ENCODE measurements at regions not wholly inside any gene's neighbourhood (a gene's known extent, or its start where the extent isn't known, plus 50 kb on each side); places are given as distances from the start of the nearest gene placed in this dataset.

- H4K20me1 ChIP-seq (ENCODE audit: insufficient read depth): no peaks in the 10 kb centered on the region
- no peaks in the 10 kb centered on the region for H3K9me3 ChIP-seq (ENCODE audit: low read length)
- no peak overlapping the region for H3K9ac ChIP-seq (ENCODE audit: low read length)
- no peak overlapping the region for H3K27ac ChIP-seq (ENCODE audit: low read length)
- no peak overlapping the region for H2AFZ ChIP-seq (ENCODE audit: low read depth, low read length)
- no peak overlapping the region for H3K4me3 ChIP-seq (ENCODE audit: low read length)
- TF ChIP-seq SMC3 (conservative IDR thresholded peaks at IDR 0.05; ENCODE audit: poor library complexity): no peak
- TF ChIP-seq EZH2 (IDR thresholded peaks at IDR 0.05; ENCODE audit: borderline replicate concordance, insufficient read depth, low read length, poor library complexity, severe bottlenecking): no peak
- H3K27me3 ChIP-seq (ENCODE audit: insufficient read depth, low read depth, low read length): no peaks in the 10 kb centered on the region
- no peak overlapping the region for H3K4me2 ChIP-seq (ENCODE audit: low read length)
- no peaks in the 10 kb centered on the region for H3K36me3 ChIP-seq (ENCODE audit: insufficient read depth, low read length)
- no peaks in the 10 kb centered on the region for H3K79me2 ChIP-seq (replicated peaks; ENCODE audit: insufficient read depth, low read length)
- no peaks in the 10 kb centered on the region for H3F3A ChIP-seq (ENCODE audit: insufficient read depth, low read length, poor library complexity, severe bottlenecking)
- H3K9me2 ChIP-seq (ENCODE audit: insufficient read depth, low read length): no peaks in the 10 kb centered on the region
Observed at GRCh38 chr2:114046866-114047435, 157.1 kb downstream of the ACTR3 start.

- no peaks in the 10 kb centered on the region for H3K36me3 ChIP-seq (ENCODE audit: insufficient read depth, low read length)
- H3K9ac ChIP-seq (ENCODE audit: low read length): no peak overlapping the region
- no peak overlapping the region for H3K27ac ChIP-seq (ENCODE audit: low read length)
- no peak for TF ChIP-seq SMC3 (conservative IDR thresholded peaks at IDR 0.05; ENCODE audit: poor library complexity)
- TF ChIP-seq MXI1 (conservative IDR thresholded peaks at IDR 0.05; ENCODE audit: poor library complexity, severe bottlenecking): no peak
- TF ChIP-seq TAF1 (IDR thresholded peaks at IDR 0.05; ENCODE audit: low read depth): no peak
- TF ChIP-seq EP300 (conservative IDR thresholded peaks at IDR 0.05; ENCODE audit: poor library complexity, severe bottlenecking): no peak
- no peak for TF ChIP-seq EZH2 (IDR thresholded peaks at IDR 0.05; ENCODE audit: borderline replicate concordance, insufficient read depth, low read length, poor library complexity, severe bottlenecking)
- TF ChIP-seq RAD21 (conservative IDR thresholded peaks at IDR 0.05): no peak
- no peak for TF ChIP-seq POLR2AphosphoS5 (IDR thresholded peaks at IDR 0.05)
- TF ChIP-seq, protein P1, sequence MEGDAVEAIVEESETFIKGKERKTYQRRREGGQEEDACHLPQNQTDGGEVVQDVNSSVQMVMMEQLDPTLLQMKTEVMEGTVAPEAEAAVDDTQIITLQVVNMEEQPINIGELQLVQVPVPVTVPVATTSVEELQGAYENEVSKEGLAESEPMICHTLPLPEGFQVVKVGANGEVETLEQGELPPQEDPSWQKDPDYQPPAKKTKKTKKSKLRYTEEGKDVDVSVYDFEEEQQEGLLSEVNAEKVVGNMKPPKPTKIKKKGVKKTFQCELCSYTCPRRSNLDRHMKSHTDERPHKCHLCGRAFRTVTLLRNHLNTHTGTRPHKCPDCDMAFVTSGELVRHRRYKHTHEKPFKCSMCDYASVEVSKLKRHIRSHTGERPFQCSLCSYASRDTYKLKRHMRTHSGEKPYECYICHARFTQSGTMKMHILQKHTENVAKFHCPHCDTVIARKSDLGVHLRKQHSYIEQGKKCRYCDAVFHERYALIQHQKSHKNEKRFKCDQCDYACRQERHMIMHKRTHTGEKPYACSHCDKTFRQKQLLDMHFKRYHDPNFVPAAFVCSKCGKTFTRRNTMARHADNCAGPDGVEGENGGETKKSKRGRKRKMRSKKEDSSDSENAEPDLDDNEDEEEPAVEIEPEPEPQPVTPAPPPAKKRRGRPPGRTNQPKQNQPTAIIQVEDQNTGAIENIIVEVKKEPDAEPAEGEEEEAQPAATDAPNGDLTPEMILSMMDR (IDR thresholded peaks at IDR 0.05; ENCODE audit: poor library complexity, severe bottlenecking): no peak
- no peak for TF ChIP-seq REST (IDR thresholded peaks at IDR 0.05; ENCODE audit: borderline replicate concordance)
- H3K79me2 ChIP-seq (replicated peaks; ENCODE audit: insufficient read depth, low read length): no peaks in the 10 kb centered on the region
- no peak overlapping the region for H3K4me2 ChIP-seq (ENCODE audit: low read length)
- H3K9me3 ChIP-seq (ENCODE audit: low read length): no peaks in the 10 kb centered on the region
- H2AFZ ChIP-seq (ENCODE audit: low read depth, low read length): no peak overlapping the region
- H4K20me1 ChIP-seq (ENCODE audit: insufficient read depth): no peaks in the 10 kb centered on the region
- no peaks in the 10 kb centered on the region for H3K9me2 ChIP-seq (ENCODE audit: insufficient read depth, low read length)
- H3K27me3 ChIP-seq (ENCODE audit: insufficient read depth, low read depth, low read length): no peaks in the 10 kb centered on the region
- no peaks in the 10 kb centered on the region for H3F3A ChIP-seq (ENCODE audit: insufficient read depth, low read length, poor library complexity, severe bottlenecking)
- H3K4me3 ChIP-seq (ENCODE audit: low read length): no peak overlapping the region
Observed at GRCh38 chr2:114049280-114049679, 159.4 kb downstream of the ACTR3 start.
